B cell (primary cell): ENCODE measurements at regions not wholly inside any gene's neighbourhood (a gene's known extent, or its start where the extent isn't known, plus 50 kb on each side); places are given as distances from the start of the nearest gene placed in this dataset.

Source experiments
- ATAC-seq: fragments of 200-7000 bp; cut with Tn5 transposase; one replicate; pipeline ENCODE4 v1.10.0; 2021; ENCODE audit warnings: low read depth, mild to moderate bottlenecking, moderate number of reproducible peaks, moderate library complexity
- CTCF ChIA-PET: fragments of 350-600 bp; sonication (Branson Sonifier 250); formaldehyde crosslinking; loops from one replicate; lab custom pipeline; 2021; ENCODE audit warnings: antibody characterized with exemption, inconsistent platforms; lab: Charles Lee
- POLR2A ChIA-PET: fragments of 350-600 bp; sonication (Branson Sonifier 250); formaldehyde crosslinking; loops from one replicate; lab custom pipeline; 2021; ENCODE audit warnings: antibody characterized with exemption; lab: Charles Lee
- DNase-seq: peaks from one replicate; pipeline ENCODE4 v3.0.0; 2013
- H2AFZ ChIP-seq: 2 replicates; pipeline ENCODE4 v1.6.1; 2012; ENCODE audit warnings: mild to moderate bottlenecking, low read depth, low read length; ENCODE audit not compliant: insufficient read depth, poor library complexity, severe bottlenecking
- H3K27ac ChIP-seq, 2 donors: 1 replicate in 1 of 2; 2 replicates in 1 of 2; pipeline ENCODE4 v1.5.1; 2012 to 2013; ENCODE audit warnings: low read length in 2 of 2, mild to moderate bottlenecking in 2 of 2, moderate library complexity in 1 of 2
- H3K27me3 ChIP-seq, 4 experiments: fragments of 200-600 bp in 1 of 4; sonication (generic) in 1 of 4; replicated peaks in 1 of 4; 1 replicate in 2 of 4; 2 replicates in 2 of 4; pipeline versions ENCODE4 v1.6.1 to v1.7.0; 2013 to 2016; ENCODE audit warnings: low read length in 3 of 4, mild to moderate bottlenecking in 2 of 4, mixed read lengths in 1 of 4, moderate library complexity in 1 of 4; ENCODE audit not compliant: insufficient read depth in 4 of 4, control insufficient read depth in 3 of 4; ENCODE audit errors: control extremely low read depth in 1 of 4
- H3K36me3 ChIP-seq, 2 experiments: replicated peaks in 1 of 2; 1 replicate in 1 of 2; 2 replicates in 1 of 2; pipeline versions ENCODE4 v1.6.1 to v1.7.1; 2013; ENCODE audit warnings: low read length in 1 of 2; ENCODE audit not compliant: insufficient read depth in 2 of 2, control insufficient read depth in 1 of 2; ENCODE audit errors: control extremely low read depth in 1 of 2, extremely low read depth in 1 of 2
- H3K4me1 ChIP-seq, 2 donors: fragments of 200-600 bp in 1 of 2; sonication (generic) in 1 of 2; 1 replicate in 1 of 2; 2 replicates in 1 of 2; pipeline versions ENCODE4 v1.5.1 to v1.6.1; 2013 to 2017; ENCODE audit warnings: low read length in 2 of 2; ENCODE audit not compliant: control insufficient read depth in 2 of 2, insufficient read depth in 2 of 2
- H3K4me2 ChIP-seq: replicated peaks from 2 replicates; pipeline ENCODE3; 2012; ENCODE audit warnings: mild to moderate bottlenecking, low read depth, low read length; ENCODE audit not compliant: poor library complexity, severe bottlenecking
- H3K4me3 ChIP-seq, 5 experiments: fragments of 200-600 bp in 1 of 5; sonication (generic) in 1 of 5; 1 replicate in 3 of 5; 2 replicates in 2 of 5; pipeline versions ENCODE4 v1.5.1 to v1.7.0; 2011 to 2016; ENCODE audit warnings: low read length in 4 of 5, mild to moderate bottlenecking in 4 of 5, low read depth in 2 of 5, control low read depth in 1 of 5, moderate library complexity in 1 of 5; ENCODE audit not compliant: insufficient read depth in 1 of 5; ENCODE audit errors: control extremely low read depth in 1 of 5, extremely low read depth in 1 of 5
- H3K79me2 ChIP-seq: fragments of 200-600 bp; sonication (generic); one replicate; pipeline ENCODE4 v1.6.0; 2016; ENCODE audit warnings: low read length; ENCODE audit not compliant: control insufficient read depth, insufficient read depth
- H3K9ac ChIP-seq: fragments of 200-600 bp; sonication (generic); 2 replicates; pipeline ENCODE4 v1.6.1; 2017; ENCODE audit warnings: mild to moderate bottlenecking, low read length, moderate library complexity
- H3K9me3 ChIP-seq, 3 donors: one replicate each; pipeline versions ENCODE4 v1.6.1 to v1.7.1; 2013; ENCODE audit warnings: low read length in 2 of 3; ENCODE audit not compliant: control insufficient read depth in 2 of 3, insufficient read depth in 1 of 3; ENCODE audit errors: control extremely low read depth in 1 of 3
- H4K20me1 ChIP-seq: 2 replicates; pipeline ENCODE4 v1.6.0; 2012; ENCODE audit warnings: mild to moderate bottlenecking, low read length; ENCODE audit not compliant: insufficient read depth, control insufficient read depth, poor library complexity, severe bottlenecking
- H3K27ac Mint-ChIP-seq: one replicate; pipeline ENCODE4 v1.8.0; 2021; ENCODE audit warnings: mixed read lengths
- H3K27me3 Mint-ChIP-seq: one replicate; pipeline ENCODE4 v1.8.0; 2021; ENCODE audit warnings: mixed read lengths
- H3K4me1 Mint-ChIP-seq: one replicate; pipeline ENCODE4 v1.8.0; 2021; ENCODE audit warnings: mixed read lengths
- H3K4me3 Mint-ChIP-seq: one replicate; pipeline ENCODE4 v1.8.0; 2021; ENCODE audit warnings: mixed read lengths
- H3K9me3 Mint-ChIP-seq: one replicate; pipeline ENCODE4 v1.8.0; 2022; ENCODE audit warnings: mixed read lengths; ENCODE audit not compliant: insufficient read depth
- EZH2 ChIP-seq: IDR thresholded peaks from 2 replicates; pipeline ENCODE4 v1.6.1; 2012; ENCODE audit warnings: borderline replicate concordance, low read depth, mild to moderate bottlenecking, moderate library complexity, low read length; ENCODE audit not compliant: insufficient read depth, poor library complexity, severe bottlenecking
- WGBS: methylation state at CpG from one replicate; pipeline ENCODE4 v1.1.5; 2013; ENCODE audit warnings: missing lambda C conversion rate; ENCODE audit not compliant: insufficient coverage; 5-methylcytosine and 5-hydroxymethylcytosine counted together
- intact Hi-C: fragments of 100-400 bp; cut with micrococcal nuclease; formaldehyde crosslinking; loops from one replicate; pipeline ENCODE4 v1.10.0; 2022
- TF ChIP-seq, protein P1 (sequence below): fragments of 200-600 bp; IDR thresholded peaks from one replicate; pipeline ENCODE4 v1.8.0; 2022; ENCODE audit warnings: antibody characterized with exemption, mild to moderate bottlenecking

DNA sequence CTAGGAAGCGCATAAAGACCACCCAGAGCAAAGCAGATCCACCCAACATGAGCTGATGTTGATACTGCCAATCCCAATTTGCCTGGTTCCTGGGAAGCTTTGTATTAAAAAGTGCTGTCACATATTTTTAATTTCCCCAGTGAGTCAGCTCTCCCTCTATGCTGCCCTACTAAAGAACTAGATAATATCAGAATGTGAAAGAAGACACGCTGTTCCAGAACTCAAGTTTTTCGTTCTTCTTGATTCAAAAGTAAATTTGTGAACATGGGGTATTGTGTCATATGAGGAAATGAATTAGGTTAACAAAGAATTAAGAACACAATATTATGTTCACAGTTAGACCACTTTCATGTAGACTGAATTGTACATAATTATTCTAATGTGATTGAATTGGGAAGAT, 734.2 kb upstream of the ALCAM start:
- H3K79me2 ChIP-seq: no peaks in the 10 kb centered on the region
- intact Hi-C loops: no loop called here
- H3K9ac ChIP-seq: no peak overlapping the region
- no peaks in the 10 kb centered on the region for H3K36me3 ChIP-seq
- ChIA-PET CTCF (no interaction called here), POLR2A (no interaction called here)
- no peak for ATAC-seq
- peaks cover 11% of the 10 kb centered on the region for H3K9me3 Mint-ChIP-seq
- H3K4me2 ChIP-seq: no peak overlapping the region
- H3K27me3 ChIP-seq: no peaks in the 10 kb centered on the region
- no peak overlapping the region for H2AFZ ChIP-seq
- no peak overlapping the region for H3K4me3 ChIP-seq
- H3K27me3 Mint-ChIP-seq: no peaks in the 10 kb centered on the region
- WGBS: no CpG with 5 or more reads among the region's 3 CpGs
- no peak for DNase-seq
- H4K20me1 ChIP-seq: no peaks in the 10 kb centered on the region
- no peak overlapping the region for H3K27ac ChIP-seq
- peaks cover 0 to 16% (median 11%) of the 10 kb centered on the region in 3 donors for H3K9me3 ChIP-seq
- no peak overlapping the region for H3K4me3 Mint-ChIP-seq
- TF ChIP-seq EZH2: no peak
- TF ChIP-seq, protein P1, sequence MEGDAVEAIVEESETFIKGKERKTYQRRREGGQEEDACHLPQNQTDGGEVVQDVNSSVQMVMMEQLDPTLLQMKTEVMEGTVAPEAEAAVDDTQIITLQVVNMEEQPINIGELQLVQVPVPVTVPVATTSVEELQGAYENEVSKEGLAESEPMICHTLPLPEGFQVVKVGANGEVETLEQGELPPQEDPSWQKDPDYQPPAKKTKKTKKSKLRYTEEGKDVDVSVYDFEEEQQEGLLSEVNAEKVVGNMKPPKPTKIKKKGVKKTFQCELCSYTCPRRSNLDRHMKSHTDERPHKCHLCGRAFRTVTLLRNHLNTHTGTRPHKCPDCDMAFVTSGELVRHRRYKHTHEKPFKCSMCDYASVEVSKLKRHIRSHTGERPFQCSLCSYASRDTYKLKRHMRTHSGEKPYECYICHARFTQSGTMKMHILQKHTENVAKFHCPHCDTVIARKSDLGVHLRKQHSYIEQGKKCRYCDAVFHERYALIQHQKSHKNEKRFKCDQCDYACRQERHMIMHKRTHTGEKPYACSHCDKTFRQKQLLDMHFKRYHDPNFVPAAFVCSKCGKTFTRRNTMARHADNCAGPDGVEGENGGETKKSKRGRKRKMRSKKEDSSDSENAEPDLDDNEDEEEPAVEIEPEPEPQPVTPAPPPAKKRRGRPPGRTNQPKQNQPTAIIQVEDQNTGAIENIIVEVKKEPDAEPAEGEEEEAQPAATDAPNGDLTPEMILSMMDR: no peak
- H3K27ac Mint-ChIP-seq: no peak overlapping the region
- no peaks in the 10 kb centered on the region for H3K4me1 ChIP-seq
- peaks cover 2% of the 10 kb centered on the region for H3K4me1 Mint-ChIP-seq

- ChIA-PET POLR2A (no interaction called here), CTCF (no interaction called here)
- Histone ChIP-seq H3K36me3 (no peaks in the 10 kb centered on the region), H3K9ac (no peak overlapping the region), H3K4me2 (no peak overlapping the region), H3K4me3 (no peak overlapping the region), H2AFZ (no peak overlapping the region), H3K79me2 (no peaks in the 10 kb centered on the region), H4K20me1 (no peaks in the 10 kb centered on the region), H3K27ac (no peak overlapping the region), H3K27me3 (no peaks in the 10 kb centered on the region), H3K4me1 (no peaks in the 10 kb centered on the region), H3K9me3 (peaks cover 0 to 16% (median 11%) of the 10 kb centered on the region in 3 donors)
- intact Hi-C loops: no loop called here
- DNase-seq (no peak), ATAC-seq (no peak)
- Mint-ChIP-seq H3K4me1 (peaks cover 2% of the 10 kb centered on the region), H3K27me3 (no peaks in the 10 kb centered on the region), H3K27ac (no peak overlapping the region), H3K9me3 (peaks cover 12% of the 10 kb centered on the region), H3K4me3 (no peak overlapping the region)
- no CpG with 5 or more reads among the region's 1 CpG for WGBS
- TF ChIP-seq EZH2: no peak
- TF ChIP-seq, protein P1: no peak
These were observed 733.8 kb upstream of the ALCAM start for GRCh38 chr3:104632947-104633346.
